Astrocyte of the spinal cord (primary cell): ENCODE measurements at regions not wholly inside any gene's neighbourhood (a gene's known extent, or its start where the extent isn't known, plus 50 kb on each side); places are given as distances from the start of the nearest gene placed in this dataset.
A peak's percentile ranks its signal among the peaks of the same experiment; 100 is the strongest.

Experiments used
- DNase-seq: peaks from one replicate; pipeline ENCODE4 v3.0.0; 2011; ENCODE audit warnings: low read depth, low spot score
- H3K4me3 ChIP-seq: 2 replicates; pipeline ENCODE4 v1.5.1; 2011; ENCODE audit warnings: low read depth, mild to moderate bottlenecking, low read length, moderate library complexity
- in situ Hi-C: cut with HindIII; loops from 2 replicates; pipeline ENCODE4 v1.10.0; 2017; ENCODE audit warnings: low sequenced_read_pairs
- TF ChIP-seq, protein P1 (sequence below): IDR thresholded peaks from 2 replicates; pipeline ENCODE4 v1.5.1; 2012; ENCODE audit warnings: low read depth, mild to moderate bottlenecking, low read length, inconsistent platforms

DNA sequence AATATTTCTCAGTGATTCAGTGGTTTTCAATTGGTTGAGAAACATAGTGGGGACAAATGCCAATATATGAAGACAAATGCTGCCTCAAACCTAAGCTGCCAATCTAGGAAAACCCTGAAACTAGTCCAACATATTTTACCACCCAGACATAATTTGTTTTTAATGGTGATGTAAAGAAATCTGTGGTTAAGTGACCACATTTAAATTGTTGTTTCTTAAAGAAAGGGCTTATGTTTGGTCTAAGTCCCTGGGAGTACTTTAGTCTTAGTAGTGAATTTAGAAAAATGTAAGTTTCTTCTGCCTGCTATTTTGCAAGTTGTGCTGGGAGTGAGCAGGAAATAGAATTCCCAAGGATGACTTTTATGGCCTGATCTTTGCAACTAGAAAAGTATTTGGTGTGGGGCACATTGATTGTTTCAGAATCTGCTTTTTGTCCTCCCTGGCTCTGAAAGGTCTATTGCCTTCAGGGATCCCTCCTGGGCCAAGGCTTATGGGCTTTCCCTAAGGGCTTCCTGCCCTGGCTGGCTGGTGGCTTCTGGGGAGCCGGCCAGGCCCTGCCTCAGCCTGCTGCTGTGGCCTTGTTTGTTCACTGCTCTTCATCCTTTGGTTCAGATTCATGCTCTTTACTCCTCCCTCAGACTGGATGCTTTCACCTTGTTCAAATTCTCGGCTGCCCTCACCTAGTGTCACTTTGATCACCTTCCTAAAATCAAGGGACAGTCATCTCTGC, 169.8 kb upstream of the JADE1 start:
- TF ChIP-seq, protein P1, sequence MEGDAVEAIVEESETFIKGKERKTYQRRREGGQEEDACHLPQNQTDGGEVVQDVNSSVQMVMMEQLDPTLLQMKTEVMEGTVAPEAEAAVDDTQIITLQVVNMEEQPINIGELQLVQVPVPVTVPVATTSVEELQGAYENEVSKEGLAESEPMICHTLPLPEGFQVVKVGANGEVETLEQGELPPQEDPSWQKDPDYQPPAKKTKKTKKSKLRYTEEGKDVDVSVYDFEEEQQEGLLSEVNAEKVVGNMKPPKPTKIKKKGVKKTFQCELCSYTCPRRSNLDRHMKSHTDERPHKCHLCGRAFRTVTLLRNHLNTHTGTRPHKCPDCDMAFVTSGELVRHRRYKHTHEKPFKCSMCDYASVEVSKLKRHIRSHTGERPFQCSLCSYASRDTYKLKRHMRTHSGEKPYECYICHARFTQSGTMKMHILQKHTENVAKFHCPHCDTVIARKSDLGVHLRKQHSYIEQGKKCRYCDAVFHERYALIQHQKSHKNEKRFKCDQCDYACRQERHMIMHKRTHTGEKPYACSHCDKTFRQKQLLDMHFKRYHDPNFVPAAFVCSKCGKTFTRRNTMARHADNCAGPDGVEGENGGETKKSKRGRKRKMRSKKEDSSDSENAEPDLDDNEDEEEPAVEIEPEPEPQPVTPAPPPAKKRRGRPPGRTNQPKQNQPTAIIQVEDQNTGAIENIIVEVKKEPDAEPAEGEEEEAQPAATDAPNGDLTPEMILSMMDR = no peak
- in situ Hi-C loops = no loop called here
- no peak overlapping the region for H3K4me3 ChIP-seq
- DNase-seq = no peak

DNA sequence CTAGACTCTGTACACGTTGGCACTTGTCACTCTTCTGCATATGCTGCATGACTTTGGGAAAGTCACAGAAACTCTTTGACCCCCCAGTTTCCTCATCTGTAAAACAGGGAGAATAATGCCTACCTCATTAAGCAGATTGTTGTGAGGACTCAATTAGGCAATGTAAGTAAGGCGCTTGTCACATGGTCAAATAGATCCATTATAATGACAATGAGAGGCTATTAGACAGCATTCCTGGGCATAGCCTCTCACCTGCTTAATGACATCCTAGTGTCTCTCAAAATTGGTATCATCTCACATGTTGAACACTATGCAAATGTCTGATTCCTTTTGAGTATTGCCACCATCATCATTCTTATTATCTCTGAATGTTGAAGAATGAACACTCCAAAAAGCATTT, 172.6 kb upstream of the JADE1 start:
- no peak for DNase-seq
- in situ Hi-C loops = no loop called here
- no peak overlapping the region for H3K4me3 ChIP-seq
- TF ChIP-seq, protein P1 = no peak

DNA sequence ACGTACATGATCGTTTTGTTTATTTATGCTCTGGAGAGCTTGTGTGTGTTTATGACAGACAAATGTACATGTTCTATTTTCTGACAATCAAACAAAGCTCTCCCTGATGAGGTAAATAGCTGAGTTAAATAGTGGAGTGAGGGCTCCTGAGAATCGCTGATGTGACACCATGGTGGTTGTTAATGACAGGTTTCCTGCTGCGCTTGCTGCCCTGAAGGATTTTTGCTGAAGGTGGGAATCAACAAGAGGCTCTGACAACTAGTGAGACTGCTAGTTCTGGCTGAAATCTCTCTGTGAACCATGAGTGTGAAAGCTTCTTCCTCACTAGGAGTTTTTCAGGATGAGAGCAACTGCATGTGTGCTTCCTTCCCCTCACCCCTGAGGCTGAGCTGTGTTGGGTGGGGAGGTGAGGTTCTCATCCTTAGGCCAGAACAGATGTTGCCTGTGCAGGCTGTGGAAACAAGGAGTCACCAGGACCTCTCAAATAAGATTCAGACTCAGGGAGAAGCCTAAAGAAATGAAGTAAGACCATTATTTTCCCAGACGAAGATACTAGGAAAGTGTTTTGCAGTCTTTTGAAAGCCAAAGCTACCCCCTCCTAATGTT, 173.4 kb upstream of the JADE1 start:
- no peak overlapping the region for H3K4me3 ChIP-seq
- TF ChIP-seq, protein P1 = no peak
- in situ Hi-C loops = no loop called here
- no peak for DNase-seq

DNA sequence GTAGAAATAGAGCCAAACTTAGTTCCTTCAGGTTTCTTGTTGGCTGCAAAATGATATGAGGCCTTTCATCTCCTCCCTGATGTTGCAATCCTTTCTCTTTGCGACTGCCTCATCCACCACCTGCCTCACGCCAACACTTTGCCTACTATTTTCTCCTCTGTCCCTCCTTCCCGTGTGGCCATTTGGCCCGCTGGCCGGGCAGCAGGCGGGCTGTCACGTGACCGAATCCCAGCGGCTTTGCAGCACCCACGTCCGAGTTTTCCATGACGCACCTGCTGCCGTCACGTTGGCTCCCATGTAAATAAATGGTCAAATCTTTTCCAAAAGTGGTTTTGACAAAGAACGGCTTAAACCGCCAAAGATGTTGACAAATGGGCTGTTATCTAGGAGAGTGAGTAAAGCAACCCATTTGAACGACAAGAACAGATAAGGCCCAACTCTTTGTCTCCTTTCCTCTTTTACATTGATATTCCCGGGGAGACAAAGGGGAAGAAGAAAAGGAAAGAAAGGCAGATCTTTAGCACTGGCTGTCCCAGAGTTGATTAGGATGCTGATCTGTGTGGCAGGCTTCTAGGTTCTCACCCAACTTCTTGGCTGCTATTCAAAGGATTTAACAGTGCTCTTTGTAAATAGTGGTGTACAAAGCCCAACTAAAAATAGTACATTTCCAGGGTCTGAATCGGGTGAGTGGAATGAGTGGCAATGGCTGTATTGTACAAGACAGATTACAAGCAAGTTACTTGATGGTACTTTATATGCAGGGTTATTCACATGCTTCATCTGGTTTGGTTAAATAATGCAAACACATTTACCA, 174.2 kb upstream of the JADE1 start:
- DNase-seq = peak; percentile 80
- TF ChIP-seq, protein P1 = no peak
- H3K4me3 ChIP-seq = no peak overlapping the region
- in situ Hi-C loops = no loop called here

DNA sequence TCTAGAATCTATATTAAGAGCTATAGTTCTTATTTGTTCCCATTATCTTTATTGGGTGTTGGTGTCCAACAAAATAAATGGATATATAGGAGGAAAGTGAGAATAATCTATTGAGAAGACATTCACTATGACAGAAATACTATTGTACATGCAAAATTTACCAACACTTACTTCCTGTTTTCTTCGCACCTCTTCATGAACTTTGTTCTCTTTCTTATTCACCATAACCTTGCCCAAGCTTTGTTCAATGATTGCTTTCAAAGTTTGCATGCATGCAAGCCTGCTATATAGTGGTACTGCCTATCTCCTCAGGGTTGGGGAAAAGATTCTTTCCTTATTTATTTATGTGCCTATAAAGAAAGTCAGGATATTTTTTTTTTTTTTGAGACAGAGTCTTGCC, 176.4 kb upstream of the JADE1 start:
- in situ Hi-C loops = no loop called here
- TF ChIP-seq, protein P1 = no peak
- H3K4me3 ChIP-seq = no peak overlapping the region
- DNase-seq = no peak

DNA sequence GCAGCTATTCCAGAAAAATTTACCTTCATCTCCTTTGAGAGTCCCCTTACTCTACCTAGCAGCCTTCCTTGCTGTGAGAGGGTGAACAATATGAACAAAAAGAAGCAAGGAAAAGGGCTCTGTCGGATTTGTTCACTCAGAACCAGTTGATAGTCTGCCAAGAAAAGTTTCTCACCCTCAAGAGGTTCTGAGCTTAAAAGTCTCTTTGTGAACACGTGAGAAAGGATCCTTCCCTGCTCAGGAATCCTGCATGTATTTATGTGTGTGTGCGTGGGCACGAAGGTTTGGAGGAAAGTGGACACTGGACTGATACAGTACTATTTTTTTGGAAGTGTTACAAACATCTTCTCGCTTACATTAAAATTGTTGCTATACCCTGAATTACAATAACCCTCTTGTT, 178.6 kb upstream of the JADE1 start:
- no peak overlapping the region for H3K4me3 ChIP-seq
- in situ Hi-C loops = no loop called here
- no peak for DNase-seq
- TF ChIP-seq, protein P1 = no peak
